ENCODE measurements at regions not wholly inside any gene's neighbourhood (a gene's known extent, or its start where the extent isn't known, plus 50 kb on each side); places are given as distances from the start of the nearest gene placed in this dataset.

GRCh38 chr5:51517838-51518237, 134.6 kb downstream of the ISL1 start:
- TF ChIP-seq, protein P1, sequence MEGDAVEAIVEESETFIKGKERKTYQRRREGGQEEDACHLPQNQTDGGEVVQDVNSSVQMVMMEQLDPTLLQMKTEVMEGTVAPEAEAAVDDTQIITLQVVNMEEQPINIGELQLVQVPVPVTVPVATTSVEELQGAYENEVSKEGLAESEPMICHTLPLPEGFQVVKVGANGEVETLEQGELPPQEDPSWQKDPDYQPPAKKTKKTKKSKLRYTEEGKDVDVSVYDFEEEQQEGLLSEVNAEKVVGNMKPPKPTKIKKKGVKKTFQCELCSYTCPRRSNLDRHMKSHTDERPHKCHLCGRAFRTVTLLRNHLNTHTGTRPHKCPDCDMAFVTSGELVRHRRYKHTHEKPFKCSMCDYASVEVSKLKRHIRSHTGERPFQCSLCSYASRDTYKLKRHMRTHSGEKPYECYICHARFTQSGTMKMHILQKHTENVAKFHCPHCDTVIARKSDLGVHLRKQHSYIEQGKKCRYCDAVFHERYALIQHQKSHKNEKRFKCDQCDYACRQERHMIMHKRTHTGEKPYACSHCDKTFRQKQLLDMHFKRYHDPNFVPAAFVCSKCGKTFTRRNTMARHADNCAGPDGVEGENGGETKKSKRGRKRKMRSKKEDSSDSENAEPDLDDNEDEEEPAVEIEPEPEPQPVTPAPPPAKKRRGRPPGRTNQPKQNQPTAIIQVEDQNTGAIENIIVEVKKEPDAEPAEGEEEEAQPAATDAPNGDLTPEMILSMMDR (IDR thresholded peaks at IDR 0.05), result no peak
- no peak for TF ChIP-seq POLR2A (IDR thresholded peaks at IDR 0.05)
